RKO (cell line): ENCODE measurements at regions not wholly inside any gene's neighbourhood (a gene's known extent, or its start where the extent isn't known, plus 50 kb on each side); places are given as distances from the start of the nearest gene placed in this dataset.

Experiments used
- DNase-seq: peaks from one replicate; pipeline ENCODE4 v3.0.0-alpha.2; 2016; ENCODE audit warnings: low spot score

- DNase-seq = no peak
These were observed 59.7 kb upstream of the SPOPL start for GRCh38 chr2:138441916-138442315.

GRCh38 chr2:138444411-138444810, 57.2 kb upstream of the SPOPL start:
- no peak for DNase-seq

DNA sequence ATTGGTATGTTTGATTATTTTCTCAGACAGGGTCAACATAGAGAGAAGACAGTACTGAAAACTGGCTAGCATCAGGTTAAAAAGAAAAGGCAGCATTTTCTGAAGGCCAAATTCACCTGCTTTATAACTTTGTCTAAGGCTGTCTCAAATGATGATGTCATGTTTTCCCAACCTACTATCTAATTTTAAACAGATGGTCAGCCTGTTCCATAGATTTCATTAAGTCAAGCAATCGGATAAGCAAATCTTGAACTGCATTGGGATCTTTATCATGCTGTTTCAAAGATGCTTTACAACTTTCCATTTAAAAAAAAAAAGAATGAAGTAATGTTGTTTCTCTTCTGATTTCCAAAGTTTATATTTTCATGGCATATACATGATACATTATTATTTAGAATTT, 56.3 kb upstream of the SPOPL start:
- no peak for DNase-seq

DNA sequence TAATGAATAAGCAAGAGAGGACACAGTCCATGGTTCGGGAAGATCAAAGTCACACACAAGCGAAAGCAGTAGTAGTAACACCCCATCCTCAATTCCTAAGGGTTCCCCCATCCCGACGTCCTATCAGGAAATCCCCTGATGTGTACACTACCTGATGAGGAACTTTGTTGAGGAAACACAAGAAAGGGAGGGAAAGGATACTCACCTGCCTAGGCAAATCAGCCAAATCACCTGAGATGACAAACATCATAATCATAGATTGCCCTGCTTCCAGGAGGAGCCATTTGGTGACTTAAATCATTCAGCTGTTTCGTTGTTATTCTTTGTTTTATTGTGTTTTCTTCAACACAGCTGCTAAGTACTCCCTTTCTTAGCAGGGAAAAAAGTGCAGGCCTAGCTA, 55.5 kb upstream of the SPOPL start:
- no peak for DNase-seq

GRCh38 chr2:138447889-138448570, 53.5 kb upstream of the SPOPL start:
- DNase-seq = no peak
